GM23248 (cell line): ENCODE measurements at regions not wholly inside any gene's neighbourhood (a gene's known extent, or its start where the extent isn't known, plus 50 kb on each side); places are given as distances from the start of the nearest gene placed in this dataset.

Source experiments
- EZH2 ChIP-seq: fragments of 200-600 bp; sonication (generic); IDR thresholded peaks from 2 replicates; pipeline ENCODE4 v1.6.1; 2018; ENCODE audit warnings: antibody characterized with exemption, mild to moderate bottlenecking; ENCODE audit not compliant: insufficient read depth, poor library complexity, severe bottlenecking
- EZH2phosphoT487 ChIP-seq: fragments of 200-600 bp; sonication (generic); IDR thresholded peaks from 2 replicates; pipeline ENCODE4 v1.6.1; 2018; ENCODE audit warnings: antibody characterized with exemption, moderate library complexity, mild to moderate bottlenecking, low read depth; ENCODE audit not compliant: insufficient read depth

DNA sequence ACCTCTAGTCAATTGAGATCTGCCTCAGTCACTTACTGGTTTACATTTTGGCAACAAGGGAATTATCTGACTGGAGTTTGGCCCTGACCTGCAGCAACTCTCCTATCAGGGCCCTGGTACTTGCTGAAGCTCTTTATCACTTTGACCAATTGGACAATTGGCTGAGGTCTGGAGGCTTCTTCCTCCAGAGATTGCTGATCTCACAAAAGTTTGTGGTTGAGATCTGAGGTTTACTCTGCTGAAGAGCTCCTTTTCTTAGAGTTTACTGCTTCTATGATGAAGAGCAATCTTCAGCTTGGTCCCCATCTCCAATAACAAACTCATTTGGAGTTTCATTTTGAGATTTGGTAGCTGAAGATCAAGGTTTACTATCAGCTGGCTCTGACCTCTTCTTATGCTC lies 276.9 kb upstream of the SGCG start:
- TF ChIP-seq EZH2phosphoT487 (no peak), EZH2 (no peak)
